ENCODE measurements at regions not wholly inside any gene's neighbourhood (a gene's known extent, or its start where the extent isn't known, plus 50 kb on each side); places are given as distances from the start of the nearest gene placed in this dataset.
"Not testable (repeated sequence)": the region's sequence is repeated elsewhere in the genome, so short reads cannot be mapped to it uniquely, and the experiment has no call there.

DNA sequence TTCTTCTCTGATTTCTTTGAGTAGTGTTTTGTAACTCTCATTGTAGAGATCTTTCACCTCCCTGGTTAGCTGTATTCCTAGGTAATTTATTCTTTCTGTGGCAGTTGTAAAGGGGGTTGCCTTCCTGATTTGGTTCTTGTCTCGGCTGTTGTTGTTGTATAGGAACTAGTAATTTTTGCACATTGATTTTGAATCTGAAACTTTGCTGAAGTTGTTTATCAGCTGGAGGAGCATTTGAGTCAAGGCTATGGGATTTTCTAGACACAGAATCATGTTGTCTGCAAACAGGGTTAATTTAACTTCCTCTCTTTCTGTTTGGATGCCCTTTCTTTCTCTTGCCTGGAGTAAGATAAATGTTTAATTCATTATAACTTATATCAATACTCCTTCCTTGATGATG, 86.4 kb downstream of the OLIG3 start:
- Mint-ChIP-seq H3K4me1 (no peaks in the 10 kb centered on the region), H3K27ac (no peak overlapping the region), H3K4me3 (no peak overlapping the region), H3K36me3 (peaks cover 3% of the 10 kb centered on the region), H3K9me3 (peaks cover 18% of the 10 kb centered on the region), H3K27me3 (no peaks in the 10 kb centered on the region)

DNA sequence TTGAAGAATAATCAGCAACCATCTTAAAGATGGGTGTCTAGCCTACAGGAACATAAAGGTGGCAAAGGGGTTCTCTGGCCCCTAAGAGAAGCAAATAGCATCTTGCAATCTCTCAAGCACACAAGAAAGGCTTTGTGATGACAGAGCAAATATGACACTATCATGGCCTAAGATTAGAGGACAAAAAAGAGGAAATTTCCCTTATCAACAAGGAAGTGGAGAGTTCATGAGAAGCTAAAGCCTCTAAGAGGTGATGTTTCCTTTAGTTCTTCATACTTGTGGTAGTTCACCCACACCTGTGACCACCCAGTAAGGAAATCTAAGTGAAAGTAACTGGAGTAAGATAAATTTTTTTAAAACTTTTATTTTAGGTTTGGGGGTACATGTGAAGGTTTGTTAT, 88.4 kb downstream of the OLIG3 start:
- no peak overlapping the region for H3K4me3 Mint-ChIP-seq
- H3K4me1 Mint-ChIP-seq: no peaks in the 10 kb centered on the region
- peaks cover 3% of the 10 kb centered on the region for H3K36me3 Mint-ChIP-seq
- H3K27me3 Mint-ChIP-seq: no peaks in the 10 kb centered on the region
- H3K27ac Mint-ChIP-seq: no peak overlapping the region
- peaks cover 18% of the 10 kb centered on the region for H3K9me3 Mint-ChIP-seq

DNA sequence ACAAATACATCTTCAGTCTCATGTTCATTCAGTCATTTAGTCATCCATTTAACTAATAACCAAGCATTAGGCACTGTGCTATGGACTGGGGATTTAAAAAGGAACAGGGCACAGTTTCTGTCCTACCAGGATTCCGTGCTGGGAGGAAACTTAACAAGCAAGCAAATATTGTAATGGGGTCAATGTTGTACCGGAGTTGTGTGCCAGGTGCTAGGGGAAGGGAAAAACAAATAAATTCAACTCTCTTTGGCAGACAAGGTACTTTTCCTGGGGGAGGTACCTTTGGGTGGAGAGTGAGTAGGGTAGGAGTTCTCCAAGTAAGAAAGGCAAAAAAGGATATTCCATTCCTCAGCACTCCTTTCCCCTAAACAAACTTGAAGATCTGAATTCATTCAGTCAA, 90.3 kb downstream of the OLIG3 start:
- H3K27me3 Mint-ChIP-seq: no peaks in the 10 kb centered on the region
- no peak overlapping the region for H3K4me3 Mint-ChIP-seq
- no peaks in the 10 kb centered on the region for H3K36me3 Mint-ChIP-seq
- peaks cover 13% of the 10 kb centered on the region for H3K9me3 Mint-ChIP-seq
- no peaks in the 10 kb centered on the region for H3K4me1 Mint-ChIP-seq
- no peak overlapping the region for H3K27ac Mint-ChIP-seq

DNA sequence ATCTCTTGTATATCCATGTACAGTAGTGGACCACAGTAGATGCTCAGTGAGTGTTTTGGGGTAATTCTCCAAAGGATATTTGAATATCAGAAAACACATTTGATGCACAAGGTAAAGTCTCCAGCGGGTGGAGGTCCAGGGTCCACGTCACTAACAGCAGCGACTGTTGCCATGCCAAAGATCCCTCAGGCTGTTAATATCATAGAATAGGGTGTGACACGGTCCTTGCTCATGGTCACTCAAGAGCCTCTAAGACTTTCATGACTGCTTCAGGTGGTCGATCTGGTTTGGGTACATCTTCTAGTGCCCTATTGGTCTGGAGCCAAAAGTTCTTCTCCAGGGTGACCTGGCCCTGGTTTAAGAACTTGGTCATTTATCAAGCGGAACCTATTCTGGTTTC, 90.8 kb downstream of the OLIG3 start:
- no peak overlapping the region for H3K4me3 Mint-ChIP-seq
- H3K4me1 Mint-ChIP-seq: no peaks in the 10 kb centered on the region
- H3K36me3 Mint-ChIP-seq: no peaks in the 10 kb centered on the region
- no peak overlapping the region for H3K27ac Mint-ChIP-seq
- H3K9me3 Mint-ChIP-seq: peaks cover 13% of the 10 kb centered on the region
- H3K27me3 Mint-ChIP-seq: no peaks in the 10 kb centered on the region

- Mint-ChIP-seq H3K36me3 (no peaks in the 10 kb centered on the region), H3K9me3 (peaks cover 5% of the 10 kb centered on the region), H3K4me1 (no peaks in the 10 kb centered on the region), H3K4me3 (no peak overlapping the region), H3K27ac (no peak overlapping the region), H3K27me3 (no peaks in the 10 kb centered on the region)
Observed at GRCh38 chr6:137402143-137402680, 92.0 kb downstream of the OLIG3 start.

DNA sequence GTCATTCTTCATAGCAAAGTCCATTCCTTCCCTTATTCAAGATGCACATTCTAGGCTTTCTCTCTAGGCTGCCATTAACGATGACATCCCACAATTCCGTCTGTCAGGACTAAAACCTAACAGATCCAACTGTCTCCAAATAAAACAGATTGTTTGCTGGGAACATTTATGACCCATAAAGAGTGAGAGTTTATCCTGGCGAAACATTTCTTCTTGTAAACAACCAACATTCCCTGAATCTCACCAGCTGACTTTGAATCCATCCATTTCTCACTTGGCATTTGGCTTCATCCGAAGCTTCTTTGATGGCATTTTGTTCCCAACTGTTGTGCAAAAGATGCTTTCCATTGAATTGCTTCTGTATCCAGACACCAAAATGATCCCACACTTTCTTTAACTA, 93.1 kb downstream of the OLIG3 start:
- Mint-ChIP-seq H3K27ac (no peak overlapping the region), H3K4me3 (no peak overlapping the region)

DNA sequence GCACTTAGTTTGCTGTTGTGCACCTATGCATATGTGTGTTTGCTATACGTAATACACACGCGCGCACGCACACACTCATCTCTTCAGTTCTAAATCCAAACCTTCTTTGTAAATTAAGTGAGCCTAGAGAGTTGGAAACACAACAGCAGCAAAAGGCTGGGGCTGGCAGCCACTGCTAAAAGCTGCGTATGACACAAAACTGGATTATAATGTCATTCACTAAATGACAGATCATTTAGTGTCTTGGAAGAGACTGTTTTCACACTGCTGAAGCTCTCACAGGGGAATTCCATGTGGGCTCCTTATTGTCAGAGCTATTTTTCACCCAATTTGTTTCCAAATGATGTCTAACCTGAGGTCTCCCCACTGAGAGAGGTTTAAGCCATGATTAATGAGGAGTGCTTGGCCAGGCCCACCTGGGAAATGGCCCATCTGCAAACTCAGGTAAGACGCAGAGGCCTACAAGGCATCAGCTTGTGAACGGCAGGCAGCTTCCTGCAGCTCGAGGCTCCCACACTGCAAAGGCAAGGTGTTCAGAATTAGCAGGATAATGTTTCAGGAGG, 94.2 kb downstream of the OLIG3 start:
- Mint-ChIP-seq H3K27ac (no peak overlapping the region), H3K27me3 (no peaks in the 10 kb centered on the region), H3K4me1 (no peaks in the 10 kb centered on the region), H3K36me3 (no peaks in the 10 kb centered on the region), H3K4me3 (no peak overlapping the region), H3K9me3 (no peaks in the 10 kb centered on the region)

More for the DNA sequence above, 93.1 kb downstream of the OLIG3 start:
- Mint-ChIP-seq H3K27me3 (no peaks in the 10 kb centered on the region), H3K4me1 (no peaks in the 10 kb centered on the region), H3K36me3 (no peaks in the 10 kb centered on the region), H3K9me3 (no peaks in the 10 kb centered on the region)

DNA sequence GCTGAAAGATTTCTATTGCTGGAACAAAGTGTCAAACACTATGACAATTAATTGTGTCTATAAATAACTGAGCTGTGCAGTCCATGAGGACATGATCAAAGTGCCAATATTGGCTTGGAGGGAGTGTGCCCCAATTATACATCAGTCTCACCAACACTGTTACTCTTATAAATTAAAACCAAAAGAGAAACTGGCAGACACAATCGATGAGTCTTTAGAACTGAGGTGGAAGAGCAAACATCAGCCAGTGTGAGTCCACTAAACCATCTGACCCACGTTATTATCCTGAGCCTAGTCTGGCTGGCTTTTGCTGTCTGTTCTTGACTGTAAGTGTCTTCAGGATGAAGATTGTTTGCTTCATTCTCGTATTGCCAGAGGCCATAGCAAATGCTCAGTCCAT, 98.9 kb downstream of the OLIG3 start:
- Mint-ChIP-seq H3K36me3 (no peaks in the 10 kb centered on the region), H3K27ac (no peak overlapping the region), H3K9me3 (no peaks in the 10 kb centered on the region), H3K4me3 (no peak overlapping the region), H3K4me1 (peaks cover 27% of the 10 kb centered on the region), H3K27me3 (no peaks in the 10 kb centered on the region)

DNA sequence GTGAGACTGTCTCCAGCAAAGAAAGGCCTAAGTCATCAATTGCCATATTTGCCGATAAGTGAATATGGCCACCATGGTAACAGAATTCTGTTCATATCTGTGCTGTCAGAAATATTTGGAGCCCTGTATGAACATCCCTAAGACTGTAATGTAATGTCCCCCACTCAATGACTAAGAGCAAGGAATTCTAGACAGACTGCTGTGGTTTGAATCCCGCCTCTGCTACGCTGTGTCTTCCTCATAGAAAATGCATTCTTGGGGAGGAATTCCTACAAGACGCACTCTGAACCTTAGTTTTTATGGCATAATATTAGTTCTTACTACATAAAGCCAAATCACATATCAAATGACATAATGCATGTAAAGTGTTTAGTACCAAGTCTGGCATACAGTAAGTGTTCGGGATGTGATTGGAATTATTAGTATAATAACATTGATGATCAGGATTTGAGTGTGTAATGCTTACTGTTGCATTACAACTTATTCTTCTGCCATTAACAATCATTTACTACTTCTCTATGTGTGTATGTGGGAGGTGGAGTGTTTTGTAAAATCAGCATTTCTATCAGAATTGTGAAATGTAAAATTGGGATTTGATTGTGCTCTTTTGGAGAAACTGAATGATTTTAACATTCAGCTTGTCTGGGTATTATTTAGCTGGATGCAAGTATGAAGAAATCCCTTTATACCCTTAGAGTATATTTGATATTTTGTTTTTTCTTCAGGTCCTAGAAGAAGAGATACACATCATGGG, 103.0 kb downstream of the OLIG3 start:
- Mint-ChIP-seq H3K36me3 (peaks cover 2% of the 10 kb centered on the region), H3K4me1 (peaks cover 64% of the 10 kb centered on the region), H3K4me3 (no peak overlapping the region), H3K9me3 (no peaks in the 10 kb centered on the region), H3K27ac (no peak overlapping the region), H3K27me3 (no peaks in the 10 kb centered on the region)

DNA sequence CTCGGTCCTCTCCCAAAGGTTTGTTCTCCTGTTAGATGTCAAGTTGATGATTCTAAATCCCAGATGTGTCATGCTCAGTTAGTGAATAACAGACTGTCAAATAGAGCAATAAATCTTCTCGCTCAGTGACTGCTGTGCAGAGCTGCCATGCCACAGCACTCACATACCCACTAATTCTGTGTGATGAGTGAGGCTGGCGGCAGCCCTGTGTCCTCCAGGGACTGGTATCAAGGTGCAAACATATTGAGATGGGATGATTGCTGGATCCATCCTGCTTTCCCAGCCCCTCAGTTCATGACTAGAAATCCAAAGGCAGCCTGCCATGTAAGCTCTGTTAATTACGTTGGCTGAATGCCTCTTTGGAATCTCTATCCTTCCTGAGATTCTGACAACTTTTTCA, 103.9 kb downstream of the OLIG3 start:
- Mint-ChIP-seq H3K27ac (no peak overlapping the region), H3K9me3 (peaks cover 6% of the 10 kb centered on the region), H3K4me1 (peaks cover 70% of the 10 kb centered on the region), H3K27me3 (no peaks in the 10 kb centered on the region), H3K4me3 (peak overlapping the region; percentile 72), H3K36me3 (peaks cover 6% of the 10 kb centered on the region)

DNA sequence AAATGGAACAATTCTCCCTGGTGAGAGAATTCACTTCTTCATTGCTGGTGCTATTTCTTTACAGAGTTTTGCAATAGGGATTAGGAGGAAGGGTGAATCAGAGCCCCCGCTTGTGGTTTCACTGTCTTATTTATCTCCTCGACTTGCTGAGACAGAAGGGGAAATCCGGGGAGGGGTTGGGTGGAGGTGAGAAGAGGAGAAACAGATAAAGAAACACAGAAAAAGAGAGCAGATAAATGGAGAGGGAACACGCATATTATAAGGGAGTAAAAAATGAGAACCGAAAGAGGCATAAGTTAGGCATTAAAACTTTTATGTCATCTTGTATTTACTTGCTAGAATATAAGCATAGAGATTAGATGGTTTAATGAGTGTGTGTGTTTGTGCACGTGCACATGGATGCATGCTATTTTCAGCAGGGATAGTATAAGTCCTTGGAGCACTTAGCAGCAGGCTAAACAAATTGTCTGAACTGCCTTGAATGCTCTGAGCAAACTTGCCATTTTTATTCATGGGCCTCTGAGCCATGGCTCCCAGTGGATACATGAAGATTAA, 105.0 kb downstream of the OLIG3 start:
- Mint-ChIP-seq H3K27ac (peak overlapping the region; percentile 9), H3K36me3 (peaks cover 6% of the 10 kb centered on the region), H3K4me1 (peaks cover 70% of the 10 kb centered on the region), H3K9me3 (peaks cover 6% of the 10 kb centered on the region), H3K4me3 (peak overlapping the region; percentile 43), H3K27me3 (no peaks in the 10 kb centered on the region)

DNA sequence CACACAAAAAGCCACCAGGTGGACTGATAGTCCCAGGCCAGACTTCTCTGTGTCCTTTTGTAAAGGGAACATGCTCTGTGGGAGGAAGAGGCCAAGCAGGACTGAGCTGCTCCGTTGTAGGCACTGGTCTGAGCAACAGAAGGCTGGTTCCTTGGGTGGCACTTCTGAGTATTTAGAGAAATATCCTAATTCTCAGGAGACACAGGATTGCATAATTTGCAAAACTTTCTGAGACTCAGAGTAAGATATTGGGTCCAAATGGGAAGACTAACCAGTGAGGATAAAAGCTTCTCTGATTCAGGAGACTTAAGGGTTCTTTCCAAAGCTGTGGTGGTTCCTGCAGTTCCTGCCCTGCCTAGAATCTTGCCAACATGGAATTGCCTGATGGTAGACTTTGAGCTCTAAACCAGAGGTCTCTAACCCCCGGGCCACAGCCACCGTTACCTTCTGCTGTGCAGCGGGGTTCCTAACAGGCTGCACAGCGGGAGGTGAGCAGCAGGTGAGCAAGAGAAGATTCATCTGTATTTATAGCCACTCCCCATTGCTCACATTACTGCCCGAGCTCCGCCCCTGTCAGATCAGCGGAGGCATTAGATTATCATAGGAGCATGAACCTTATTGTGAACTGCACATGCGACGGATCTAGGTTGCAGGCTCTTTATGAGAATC, 107.0 kb downstream of the OLIG3 start:
- Mint-ChIP-seq H3K9me3 (peaks cover 6% of the 10 kb centered on the region), H3K36me3 (peaks cover 6% of the 10 kb centered on the region), H3K4me3 (no peak overlapping the region), H3K4me1 (peaks cover 74% of the 10 kb centered on the region), H3K27me3 (no peaks in the 10 kb centered on the region), H3K27ac (no peak overlapping the region)

- Mint-ChIP-seq H3K4me1 (peaks cover 39% of the 10 kb centered on the region), H3K9me3 (peaks cover 10% of the 10 kb centered on the region), H3K27ac (peak overlapping the region; percentile 59)
- not testable (repeated sequence) for H3K27me3 Mint-ChIP-seq, H3K4me3 Mint-ChIP-seq, H3K36me3 Mint-ChIP-seq
Observed at GRCh38 chr6:137383287-137383686, 110.9 kb downstream of the OLIG3 start.

DNA sequence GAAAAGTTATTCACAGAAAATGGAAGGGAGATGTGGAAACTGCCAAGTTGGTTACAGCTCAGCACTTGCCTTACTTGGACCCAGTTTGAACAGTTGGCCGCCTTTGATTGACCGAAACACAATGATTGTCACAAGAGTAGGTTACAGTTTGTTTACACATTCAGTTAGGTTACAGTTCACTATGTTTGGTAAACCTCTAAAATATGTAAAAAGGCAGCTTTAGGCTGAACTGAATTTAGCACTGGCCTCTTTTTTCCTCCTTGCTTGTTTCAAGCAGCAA, 116.2 kb downstream of the OLIG3 start:
- Mint-ChIP-seq H3K27ac (no peak overlapping the region), H3K9me3 (peaks cover 4% of the 10 kb centered on the region), H3K4me3 (no peak overlapping the region), H3K4me1 (peaks cover 19% of the 10 kb centered on the region), H3K36me3 (no peaks in the 10 kb centered on the region), H3K27me3 (no peaks in the 10 kb centered on the region)

- peaks cover 13% of the 10 kb centered on the region for H3K4me1 Mint-ChIP-seq
- no peak overlapping the region for H3K4me3 Mint-ChIP-seq
Observed at GRCh38 chr6:137373296-137373695, 120.9 kb downstream of the OLIG3 start.

GRCh38 chr6:137372532-137372931, 121.7 kb downstream of the OLIG3 start:
- Mint-ChIP-seq H3K4me1 (peaks cover 13% of the 10 kb centered on the region), H3K9me3 (no peaks in the 10 kb centered on the region)

More at GRCh38 chr6:137373296-137373695, 120.9 kb downstream of the OLIG3 start:
- H3K36me3 Mint-ChIP-seq: no peaks in the 10 kb centered on the region
- no peak overlapping the region for H3K27ac Mint-ChIP-seq
- H3K27me3 Mint-ChIP-seq: no peaks in the 10 kb centered on the region
- no peaks in the 10 kb centered on the region for H3K9me3 Mint-ChIP-seq

More at GRCh38 chr6:137372532-137372931, 121.7 kb downstream of the OLIG3 start:
- no peak overlapping the region for H3K27ac Mint-ChIP-seq
- H3K4me3 Mint-ChIP-seq: no peak overlapping the region
- no peaks in the 10 kb centered on the region for H3K27me3 Mint-ChIP-seq
- no peaks in the 10 kb centered on the region for H3K36me3 Mint-ChIP-seq

Data from activated naive CD4-positive, alpha-beta T cell treated with anti-CD3 and anti-CD28 coated beads, Interleukin-2, amount 50 U/mL, for 24 hours (primary cell).